H9 (cell line): ENCODE measurements at regions not wholly inside any gene's neighbourhood (a gene's known extent, or its start where the extent isn't known, plus 50 kb on each side); places are given as distances from the start of the nearest gene placed in this dataset.

ENCODE experiments used
- DNase-seq: peaks from one replicate; pipeline ENCODE4 v3.0.0-alpha.2; 2017
- H2AFZ ChIP-seq: one replicate; pipeline ENCODE4 v1.6.1; 2013; ENCODE audit warnings: mild to moderate bottlenecking, low read length, control low read depth, moderate library complexity
- H2AK5ac ChIP-seq: 2 replicates; pipeline ENCODE4 v1.6.1; 2013; ENCODE audit warnings: low read length, control low read depth, mixed read lengths; ENCODE audit not compliant: insufficient read length
- H2BK120ac ChIP-seq: one replicate; pipeline ENCODE4 v1.6.1; 2013; ENCODE audit warnings: low read depth, mild to moderate bottlenecking, low read length, control low read depth, inconsistent platforms; ENCODE audit not compliant: poor library complexity, severe bottlenecking
- H2BK12ac ChIP-seq: 2 replicates; pipeline ENCODE4 v1.6.1; 2013; ENCODE audit warnings: low read length, control low read depth, mixed read lengths, low read depth; ENCODE audit not compliant: insufficient read length
- H2BK15ac ChIP-seq: 2 replicates; pipeline ENCODE4 v1.6.1; 2013; ENCODE audit warnings: low read depth, low read length, control low read depth
- H2BK20ac ChIP-seq: one replicate; pipeline ENCODE4 v1.6.1; 2013; ENCODE audit warnings: low read depth, mild to moderate bottlenecking, low read length, control low read depth, inconsistent platforms; ENCODE audit not compliant: poor library complexity, severe bottlenecking
- H2BK5ac ChIP-seq: 2 replicates; pipeline ENCODE4 v1.6.1; 2013; ENCODE audit warnings: low read length, control low read depth, mixed read lengths; ENCODE audit not compliant: insufficient read length
- H3K14ac ChIP-seq: 2 replicates; pipeline ENCODE4 v1.6.1; 2013; ENCODE audit warnings: low read length, control low read depth; ENCODE audit not compliant: insufficient read depth
- H3K18ac ChIP-seq: 2 replicates; pipeline ENCODE4 v1.6.1; 2013; ENCODE audit warnings: low read depth, mild to moderate bottlenecking, mixed read lengths, low read length, control low read depth; ENCODE audit not compliant: insufficient read length
- H3K23ac ChIP-seq: 2 replicates; pipeline ENCODE4 v1.6.1; 2013; ENCODE audit warnings: low read length, control low read depth, mixed read lengths, low read depth; ENCODE audit not compliant: insufficient read length
- H3K23me2 ChIP-seq: 2 replicates; pipeline ENCODE4 v1.6.1; 2013; ENCODE audit warnings: low read depth, mild to moderate bottlenecking, mixed read lengths, low read length, control low read depth; ENCODE audit not compliant: insufficient read length, poor library complexity, severe bottlenecking
- H3K27ac ChIP-seq: 2 replicates; pipeline ENCODE4 v1.5.1; 2013; ENCODE audit warnings: low read length, control low read depth, mixed read lengths, low read depth; ENCODE audit not compliant: insufficient read length
- H3K27me3 ChIP-seq: 2 replicates; pipeline ENCODE4 v1.6.1; 2013; ENCODE audit warnings: low read length, control low read depth, inconsistent platforms; ENCODE audit not compliant: insufficient read depth
- H3K4ac ChIP-seq: 2 replicates; pipeline ENCODE4 v1.6.1; 2013; ENCODE audit warnings: low read depth, mild to moderate bottlenecking, control low read depth, inconsistent platforms, low read length, moderate library complexity
- H3K4me1 ChIP-seq: 2 replicates; pipeline ENCODE4 v1.6.1; 2013; ENCODE audit warnings: low read length, control low read depth, inconsistent platforms; ENCODE audit not compliant: insufficient read depth
- H3K4me2 ChIP-seq: 2 replicates; pipeline ENCODE4 v1.6.1; 2013; ENCODE audit warnings: low read length, control low read depth, mixed read lengths; ENCODE audit not compliant: insufficient read length, insufficient read depth
- H3K56ac ChIP-seq: 2 replicates; pipeline ENCODE4 v1.6.1; 2013; ENCODE audit warnings: low read depth, mild to moderate bottlenecking, mixed read lengths, low read length, control low read depth; ENCODE audit not compliant: insufficient read length
- H3K79me1 ChIP-seq: 2 replicates; pipeline ENCODE4 v1.6.1; 2013; ENCODE audit warnings: low read depth, mild to moderate bottlenecking, moderate library complexity, low read length, control low read depth, inconsistent platforms; ENCODE audit not compliant: insufficient read depth, poor library complexity, severe bottlenecking
- H3K79me2 ChIP-seq: 2 replicates; pipeline ENCODE4 v1.6.1; 2013; ENCODE audit warnings: low read length, control low read depth, inconsistent platforms; ENCODE audit not compliant: insufficient read depth
- H3K9ac ChIP-seq: 2 replicates; pipeline ENCODE4 v1.6.1; 2013; ENCODE audit warnings: low read length, control low read depth, mixed read lengths; ENCODE audit not compliant: insufficient read length; ENCODE audit errors: extremely low read depth
- H3K9me3 ChIP-seq: one replicate; pipeline ENCODE4 v1.6.1; 2013; ENCODE audit warnings: low read depth, low read length, inconsistent platforms; ENCODE audit not compliant: control insufficient read depth
- H3T11ph ChIP-seq: one replicate; pipeline ENCODE4 v1.6.1; 2013; ENCODE audit warnings: mild to moderate bottlenecking, low read length, control low read depth, inconsistent platforms
- H4K20me1 ChIP-seq: one replicate; pipeline ENCODE4 v1.6.1; 2013; ENCODE audit not compliant: control insufficient read depth, insufficient read length, insufficient read depth
- H4K5ac ChIP-seq: 2 replicates; pipeline ENCODE4 v1.6.1; 2013; ENCODE audit warnings: low read depth, mild to moderate bottlenecking, mixed read lengths, low read length, control low read depth; ENCODE audit not compliant: insufficient read length
- H4K8ac ChIP-seq: replicated peaks from 2 replicates; pipeline ENCODE4 v1.6.1; 2013; ENCODE audit warnings: low read length, control low read depth, mixed read lengths, low read depth; ENCODE audit not compliant: insufficient read length
- H4K91ac ChIP-seq: 2 replicates; pipeline ENCODE4 v1.6.1; 2013; ENCODE audit warnings: low read depth, mild to moderate bottlenecking, moderate library complexity, mixed read lengths, low read length, control low read depth; ENCODE audit not compliant: insufficient read length
- H3K27ac Mint-ChIP-seq, 3 experiments: 2 replicates in 2 of 3; 3 replicates in 1 of 3; pipeline ENCODE4 v1.8.0; 2020 to 2021; ENCODE audit warnings: mixed read lengths in 3 of 3, mild to moderate bottlenecking in 1 of 3, moderate library complexity in 1 of 3
- H3K27me3 Mint-ChIP-seq: 2 replicates; pipeline ENCODE4 v1.8.0; 2021; ENCODE audit warnings: low read depth, mild to moderate bottlenecking, moderate library complexity, mixed read lengths
- H3K36me3 Mint-ChIP-seq, 3 experiments: 2 replicates in 2 of 3; 3 replicates in 1 of 3; pipeline ENCODE4 v1.8.0; 2020 to 2021; ENCODE audit warnings: low read depth in 3 of 3, mixed read lengths in 3 of 3; ENCODE audit not compliant: insufficient read depth in 1 of 3
- H3K4me1 Mint-ChIP-seq, 2 experiments: 2 replicates each; pipeline ENCODE4 v1.8.0; 2020; ENCODE audit warnings: mixed read lengths in 2 of 2
- H3K4me3 Mint-ChIP-seq, 2 experiments: 2 replicates in 1 of 2; 3 replicates in 1 of 2; pipeline ENCODE4 v1.8.0; 2020 to 2021; ENCODE audit warnings: mild to moderate bottlenecking in 2 of 2, mixed read lengths in 2 of 2, moderate library complexity in 1 of 2
- H3K9me3 Mint-ChIP-seq, 2 experiments: 2 replicates in 1 of 2; 3 replicates in 1 of 2; pipeline ENCODE4 v1.8.0; 2020; ENCODE audit warnings: mild to moderate bottlenecking in 2 of 2, mixed read lengths in 2 of 2, moderate library complexity in 1 of 2
- WGBS: extraction: QIAGEN DNeasy Blood & Tissue Kit; methylation state at CpG from one replicate; pipeline ENCODE4 v1.1.7; 2013; ENCODE audit warnings: missing lambda C conversion rate, low lambda C conversion rate, mixed read lengths; ENCODE audit not compliant: insufficient read length; ENCODE audit errors: extremely low coverage; 5-methylcytosine and 5-hydroxymethylcytosine counted together
- TF ChIP-seq, protein P1 (sequence below): fragments of 200-600 bp; sonication (generic); conservative IDR thresholded peaks from 3 replicates; pipeline ENCODE4 v1.8.0; 2021; ENCODE audit warnings: antibody characterized with exemption, mild to moderate bottlenecking

DNA sequence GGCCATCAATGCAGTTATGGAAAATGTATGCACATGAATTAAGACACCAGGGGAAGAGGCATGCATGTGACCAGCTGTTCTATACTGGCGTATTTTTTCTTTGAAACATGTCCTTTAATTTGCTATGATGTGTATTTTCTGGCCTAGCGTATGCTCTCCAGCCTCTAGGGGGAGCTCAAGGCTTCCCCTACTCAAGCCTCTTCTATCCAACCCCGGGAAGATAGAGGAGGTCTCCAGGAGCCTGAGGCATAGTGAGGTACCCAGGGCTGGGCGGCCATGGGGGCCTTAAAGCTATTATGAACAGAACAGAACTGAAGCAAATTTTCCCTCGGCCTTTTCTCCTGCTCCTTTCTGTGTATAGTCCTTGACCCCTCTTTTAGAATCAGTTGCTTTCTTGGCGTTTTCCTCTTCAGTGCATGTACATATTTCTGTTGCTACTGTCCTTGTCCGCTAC, 528.9 kb downstream of the MAFB start:
- H3K4me2 ChIP-seq: no peak overlapping the region
- H4K20me1 ChIP-seq: no peaks in the 10 kb centered on the region
- Mint-ChIP-seq H3K9me3 (no peaks in the 10 kb centered on the region), H3K4me3 (no peak overlapping the region), H3K27ac (no peak overlapping the region), H3K27me3 (no peaks in the 10 kb centered on the region), H3K4me1 (peaks cover 2% of the 10 kb centered on the region in 2 experiments; a peak in 2 of 4 replicates), H3K36me3 (no peaks in the 10 kb centered on the region; a peak in 1 of 7 replicates)
- no peak overlapping the region for H2AK5ac ChIP-seq
- H3K27me3 ChIP-seq: no peaks in the 10 kb centered on the region
- no peaks in the 10 kb centered on the region for H3K79me2 ChIP-seq
- no peak overlapping the region for H4K91ac ChIP-seq
- H3K27ac ChIP-seq: no peak overlapping the region
- H3K23me2 ChIP-seq: no peaks in the 10 kb centered on the region
- H2BK12ac ChIP-seq: no peak overlapping the region
- no peaks in the 10 kb centered on the region for H3K79me1 ChIP-seq
- H3K23ac ChIP-seq: no peak overlapping the region
- H3K14ac ChIP-seq: no peak overlapping the region
- no peak overlapping the region for H2BK5ac ChIP-seq
- H3T11ph ChIP-seq: no peak overlapping the region
- H2BK15ac ChIP-seq: no peak overlapping the region
- TF ChIP-seq, protein P1, sequence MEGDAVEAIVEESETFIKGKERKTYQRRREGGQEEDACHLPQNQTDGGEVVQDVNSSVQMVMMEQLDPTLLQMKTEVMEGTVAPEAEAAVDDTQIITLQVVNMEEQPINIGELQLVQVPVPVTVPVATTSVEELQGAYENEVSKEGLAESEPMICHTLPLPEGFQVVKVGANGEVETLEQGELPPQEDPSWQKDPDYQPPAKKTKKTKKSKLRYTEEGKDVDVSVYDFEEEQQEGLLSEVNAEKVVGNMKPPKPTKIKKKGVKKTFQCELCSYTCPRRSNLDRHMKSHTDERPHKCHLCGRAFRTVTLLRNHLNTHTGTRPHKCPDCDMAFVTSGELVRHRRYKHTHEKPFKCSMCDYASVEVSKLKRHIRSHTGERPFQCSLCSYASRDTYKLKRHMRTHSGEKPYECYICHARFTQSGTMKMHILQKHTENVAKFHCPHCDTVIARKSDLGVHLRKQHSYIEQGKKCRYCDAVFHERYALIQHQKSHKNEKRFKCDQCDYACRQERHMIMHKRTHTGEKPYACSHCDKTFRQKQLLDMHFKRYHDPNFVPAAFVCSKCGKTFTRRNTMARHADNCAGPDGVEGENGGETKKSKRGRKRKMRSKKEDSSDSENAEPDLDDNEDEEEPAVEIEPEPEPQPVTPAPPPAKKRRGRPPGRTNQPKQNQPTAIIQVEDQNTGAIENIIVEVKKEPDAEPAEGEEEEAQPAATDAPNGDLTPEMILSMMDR: peak; percentile 87
- no peak overlapping the region for H2BK120ac ChIP-seq
- no peaks in the 10 kb centered on the region for H3K9me3 ChIP-seq
- no peak overlapping the region for H4K8ac ChIP-seq
- H3K4me1 ChIP-seq: no peaks in the 10 kb centered on the region
- H4K5ac ChIP-seq: no peak overlapping the region
- H2AFZ ChIP-seq: no peak overlapping the region
- H2BK20ac ChIP-seq: no peak overlapping the region
- no peak overlapping the region for H3K4ac ChIP-seq
- WGBS: no CpG with 5 or more reads among the region's 7 CpGs
- peak; percentile 70 for DNase-seq
- H3K56ac ChIP-seq: no peak overlapping the region
- H3K18ac ChIP-seq: no peak overlapping the region
- no peak overlapping the region for H3K9ac ChIP-seq
